Activated T-helper 1 cell treated with anti-CD3 and anti-CD28 coated beads, Interleukin-12 subunit alpha, Interleukin-12 subunit beta, Interleukin-2, Interleukin-4 antibody, amounts not matched to agents 30 ng/mL and 10 ng/mL and 1 ng/mL, durations not matched to agents 14 hours and 24 hours and 36 hours (primary cell): ENCODE measurements at regions not wholly inside any gene's neighbourhood (a gene's known extent, or its start where the extent isn't known, plus 50 kb on each side); places are given as distances from the start of the nearest gene placed in this dataset.
"Not testable (repeated sequence)": the region's sequence is repeated elsewhere in the genome, so short reads cannot be mapped to it uniquely, and the experiment has no call there.

ENCODE experiments used
- DNase-seq: peaks from one replicate; pipeline ENCODE4 v3.0.0; 2021; ENCODE audit warnings: low spot score
- H3K27ac Mint-ChIP-seq: one replicate; pipeline ENCODE4 v1.8.0; 2021; ENCODE audit warnings: mild to moderate bottlenecking, mixed read lengths
- H3K27me3 Mint-ChIP-seq: one replicate; pipeline ENCODE4 v1.8.0; 2022; ENCODE audit warnings: mild to moderate bottlenecking, moderate library complexity, mixed read lengths; ENCODE audit not compliant: insufficient read depth
- H3K36me3 Mint-ChIP-seq: one replicate; pipeline ENCODE4 v1.8.0; 2021; ENCODE audit warnings: low read depth, mixed read lengths
- H3K4me1 Mint-ChIP-seq: one replicate; pipeline ENCODE4 v1.8.0; 2021; ENCODE audit warnings: low read depth, mixed read lengths
- H3K4me3 Mint-ChIP-seq: one replicate; pipeline ENCODE4 v1.8.0; 2021; ENCODE audit warnings: mild to moderate bottlenecking, moderate library complexity, mixed read lengths
- H3K9me3 Mint-ChIP-seq: one replicate; pipeline ENCODE4 v1.8.0; 2021; ENCODE audit warnings: mixed read lengths
- intact Hi-C: fragments of 100-400 bp; cut with micrococcal nuclease; formaldehyde crosslinking; loops from one replicate; pipeline ENCODE4 v1.15.1; 2024

DNA sequence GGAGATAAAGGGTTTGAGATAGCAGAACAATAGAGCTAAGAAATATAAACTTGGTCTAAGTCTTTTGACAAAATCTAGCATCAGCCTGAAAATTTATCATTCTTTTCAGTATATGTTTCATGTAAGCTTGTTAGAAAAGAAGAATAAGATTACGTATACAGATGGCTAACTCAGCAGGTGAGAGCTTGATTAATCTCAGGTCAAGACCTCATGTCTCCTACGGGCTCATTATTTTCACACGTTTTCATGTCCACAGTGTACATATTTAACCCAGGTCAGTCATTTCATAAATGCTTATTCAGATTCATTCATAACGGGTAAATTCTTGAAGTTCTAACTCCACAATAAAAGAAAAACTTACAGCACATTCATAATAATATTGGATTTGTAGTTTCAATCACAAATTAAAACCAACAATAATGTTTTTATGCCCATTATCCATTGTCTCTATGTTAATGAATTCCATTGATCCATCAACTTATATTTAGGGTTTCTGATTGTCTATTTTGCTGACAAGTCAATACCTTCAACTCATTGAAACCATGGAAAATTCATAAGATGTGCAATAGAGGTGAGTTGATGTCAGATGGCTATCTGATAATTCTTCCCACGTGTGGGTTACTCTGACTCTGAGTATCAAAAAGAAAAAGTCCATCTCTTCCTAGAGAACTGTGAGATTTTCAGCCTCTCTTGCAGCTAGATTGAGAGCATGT, 102.6 kb downstream of the CASP12 start:
- H3K27ac Mint-ChIP-seq: no peak overlapping the region
- peaks cover 16% of the 10 kb centered on the region for H3K9me3 Mint-ChIP-seq
- no peak overlapping the region for H3K4me3 Mint-ChIP-seq
- DNase-seq: no peak
- no peaks in the 10 kb centered on the region for H3K27me3 Mint-ChIP-seq
- intact Hi-C loops: loop anchor here (5.0 kb wide), 1 partner anchor 183 kb away; no protein-coding TSS in a partner anchor
- peaks cover 35% of the 10 kb centered on the region for H3K4me1 Mint-ChIP-seq
- peaks cover 5% of the 10 kb centered on the region for H3K36me3 Mint-ChIP-seq

DNA sequence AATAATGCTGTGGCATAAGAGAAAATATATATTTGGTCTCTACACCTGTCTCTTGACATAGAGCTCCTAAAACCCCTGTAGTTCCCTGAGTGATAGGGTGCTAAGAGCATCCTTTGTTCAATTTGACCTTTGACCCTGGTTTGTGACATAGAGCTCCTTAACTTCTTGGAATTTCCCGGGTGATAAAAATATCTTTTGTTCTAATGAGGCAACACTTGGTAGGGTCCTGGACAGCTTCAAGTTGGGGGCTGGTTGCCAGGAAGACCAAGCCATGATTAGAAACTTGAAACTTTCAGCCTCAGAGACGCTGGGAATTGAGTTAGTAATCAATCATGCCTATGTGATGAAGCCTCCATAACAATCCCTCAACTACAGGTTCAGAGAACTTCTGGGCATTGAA, 105.4 kb downstream of the CASP12 start:
- Mint-ChIP-seq H3K4me1 (peaks cover 10% of the 10 kb centered on the region), H3K4me3 (no peak overlapping the region), H3K36me3 (peaks cover 2% of the 10 kb centered on the region), H3K9me3 (peaks cover 12% of the 10 kb centered on the region), H3K27me3 (no peaks in the 10 kb centered on the region), H3K27ac (no peak overlapping the region)
- no peak for DNase-seq
- intact Hi-C loops: no loop called here

DNA sequence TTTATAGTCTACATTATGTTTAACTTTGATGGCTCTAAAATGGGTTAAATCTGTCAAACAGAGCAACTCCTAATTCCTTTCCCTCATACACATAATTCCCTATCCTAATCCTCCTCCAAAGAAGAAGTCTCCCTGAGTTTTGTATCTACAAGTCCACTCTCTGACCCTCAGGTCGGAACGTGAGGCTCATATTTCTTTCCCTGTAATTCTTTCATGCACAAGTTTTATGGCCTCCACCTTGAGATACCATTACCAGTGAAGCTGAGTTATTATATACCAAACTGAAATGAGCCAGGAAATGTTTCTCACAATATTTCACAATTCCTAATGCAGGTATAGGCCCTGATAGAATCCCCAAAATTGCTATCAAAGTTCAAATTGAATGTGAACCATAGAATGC, 106.4 kb downstream of the CASP12 start:
- intact Hi-C loops: no loop called here

DNA sequence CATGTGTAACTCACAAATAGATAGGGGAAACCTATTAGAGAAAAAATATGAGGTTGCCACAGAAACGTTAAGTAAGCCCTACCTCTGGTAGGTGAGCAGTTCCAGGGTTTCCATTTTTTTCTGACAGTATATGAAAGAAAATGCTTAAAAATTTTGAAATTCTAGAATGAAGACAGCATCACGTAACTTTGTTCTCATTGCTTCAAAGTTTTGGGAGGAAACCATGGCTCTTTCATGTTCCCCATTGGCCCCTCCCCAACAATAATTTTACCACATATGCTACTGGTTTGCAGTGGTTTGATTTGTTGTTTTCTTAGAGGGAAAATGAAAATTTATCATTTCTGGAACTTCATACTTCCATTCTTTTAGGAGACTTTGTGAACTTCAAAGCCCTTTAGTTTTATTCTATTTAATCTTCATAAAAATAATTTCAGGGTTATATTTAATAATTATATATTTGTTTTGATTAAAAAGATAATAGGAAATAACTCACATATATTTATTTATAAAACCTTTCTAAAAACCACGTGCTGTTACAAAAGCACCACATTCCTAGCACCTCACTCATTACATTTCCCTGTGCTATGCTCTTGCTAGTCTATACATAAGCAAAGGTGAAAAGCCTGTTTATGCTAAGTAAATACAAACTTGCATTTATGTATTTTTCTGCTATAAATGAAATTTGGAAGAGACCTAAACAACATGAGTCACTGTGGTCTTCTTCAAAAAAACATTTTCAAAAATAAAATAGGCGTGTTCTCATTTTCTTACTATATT, 113.4 kb downstream of the CASP12 start:
- H3K4me3 Mint-ChIP-seq: no peak overlapping the region
- no peak overlapping the region for H3K27ac Mint-ChIP-seq
- intact Hi-C loops: no loop called here
- peaks cover 3% of the 10 kb centered on the region for H3K36me3 Mint-ChIP-seq
- H3K9me3 Mint-ChIP-seq: peaks cover 5% of the 10 kb centered on the region
- H3K27me3 Mint-ChIP-seq: no peaks in the 10 kb centered on the region
- DNase-seq: no peak
- no peaks in the 10 kb centered on the region for H3K4me1 Mint-ChIP-seq

More for the DNA sequence above, 106.4 kb downstream of the CASP12 start:
- H3K4me1 Mint-ChIP-seq: peaks cover under 1% of the 10 kb centered on the region
- no peaks in the 10 kb centered on the region for H3K36me3 Mint-ChIP-seq
- H3K9me3 Mint-ChIP-seq: peaks cover 6% of the 10 kb centered on the region
- H3K27ac Mint-ChIP-seq: no peak overlapping the region
- H3K27me3 Mint-ChIP-seq: no peaks in the 10 kb centered on the region
- no peak overlapping the region for H3K4me3 Mint-ChIP-seq
- no peak for DNase-seq

DNA sequence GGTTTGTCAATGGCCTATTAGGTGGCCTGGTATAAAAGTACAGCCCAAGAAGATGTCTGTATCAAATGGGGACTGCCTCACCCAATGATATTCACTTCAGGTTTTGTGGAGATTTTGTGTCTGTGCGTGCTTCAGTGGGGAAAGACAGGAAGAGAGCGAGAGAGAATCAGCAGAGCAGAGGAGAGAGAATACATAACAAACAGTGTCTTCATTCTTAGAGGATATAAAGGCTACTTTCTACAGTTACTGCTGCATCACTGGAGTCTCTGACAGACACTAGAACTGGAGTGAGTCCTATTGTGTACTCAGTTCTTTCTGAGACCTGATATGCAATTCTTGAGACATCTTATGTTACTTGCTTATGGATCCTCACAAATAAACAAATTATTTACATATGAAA, 115.0 kb downstream of the CASP12 start:
- no peak for DNase-seq
- intact Hi-C loops: no loop called here
- Mint-ChIP-seq H3K9me3 (peaks cover 5% of the 10 kb centered on the region), H3K4me1 (no peaks in the 10 kb centered on the region), H3K36me3 (peaks cover 3% of the 10 kb centered on the region), H3K27me3 (no peaks in the 10 kb centered on the region), H3K4me3 (no peak overlapping the region), H3K27ac (no peak overlapping the region)

DNA sequence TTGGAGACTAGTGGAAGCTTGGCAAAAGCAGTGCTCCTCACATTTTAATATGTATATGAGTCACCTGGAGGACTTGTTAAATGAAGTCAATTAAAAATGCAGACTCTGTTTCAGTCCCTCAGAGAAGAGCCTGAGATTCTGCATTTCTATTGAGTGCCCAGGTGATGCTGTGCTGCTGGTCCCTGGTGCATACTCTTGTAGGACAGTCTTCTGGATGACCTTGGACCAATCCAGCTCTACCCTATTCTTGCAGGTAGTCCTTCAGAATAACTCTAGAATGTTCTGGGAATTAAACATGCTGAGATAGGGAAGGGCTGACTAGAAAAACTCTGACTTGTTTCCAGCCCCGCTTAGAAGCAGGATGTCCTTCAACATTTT, 115.9 kb downstream of the CASP12 start:
- H3K9me3 Mint-ChIP-seq: peaks cover 5% of the 10 kb centered on the region
- no peak overlapping the region for H3K27ac Mint-ChIP-seq
- no peak overlapping the region for H3K4me3 Mint-ChIP-seq
- H3K27me3 Mint-ChIP-seq: no peaks in the 10 kb centered on the region
- no peak for DNase-seq
- intact Hi-C loops: no loop called here
- peaks cover 3% of the 10 kb centered on the region for H3K36me3 Mint-ChIP-seq
- no peaks in the 10 kb centered on the region for H3K4me1 Mint-ChIP-seq

DNA sequence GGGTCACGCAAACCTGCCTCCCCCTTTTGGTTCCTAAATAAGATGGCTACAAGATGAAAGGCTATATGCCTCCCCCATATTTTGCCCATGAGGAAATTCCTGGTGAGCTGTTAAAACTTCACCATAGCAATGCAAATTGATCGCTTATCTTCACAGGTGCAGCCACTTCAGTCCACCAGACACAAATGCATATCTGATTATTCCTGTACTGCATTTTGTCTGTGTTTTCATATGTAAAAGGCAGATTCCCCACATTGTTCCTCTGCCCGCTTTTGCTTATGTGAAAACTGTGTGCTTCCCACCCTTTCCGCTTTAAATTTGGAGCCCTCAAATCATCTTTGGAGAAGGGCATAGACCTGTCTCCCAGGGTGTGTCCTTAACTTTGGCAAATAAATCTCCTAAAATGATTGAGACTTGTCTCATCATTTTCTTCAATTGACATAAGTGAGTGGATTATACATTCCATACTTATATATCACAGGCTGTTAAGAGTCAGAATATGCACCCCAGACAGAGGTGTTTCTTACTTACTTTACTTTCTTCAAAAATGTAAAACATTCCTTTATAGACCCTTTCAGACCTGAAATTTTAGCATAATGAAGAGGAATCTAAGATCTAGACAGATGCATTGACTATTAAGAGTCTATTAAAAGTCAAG, 116.4 kb downstream of the CASP12 start:
- Mint-ChIP-seq H3K9me3 (peaks cover 5% of the 10 kb centered on the region), H3K27me3 (no peaks in the 10 kb centered on the region), H3K4me3 (no peak overlapping the region), H3K27ac (no peak overlapping the region), H3K4me1 (no peaks in the 10 kb centered on the region), H3K36me3 (peaks cover 3% of the 10 kb centered on the region)
- DNase-seq: no peak
- intact Hi-C loops: no loop called here

DNA sequence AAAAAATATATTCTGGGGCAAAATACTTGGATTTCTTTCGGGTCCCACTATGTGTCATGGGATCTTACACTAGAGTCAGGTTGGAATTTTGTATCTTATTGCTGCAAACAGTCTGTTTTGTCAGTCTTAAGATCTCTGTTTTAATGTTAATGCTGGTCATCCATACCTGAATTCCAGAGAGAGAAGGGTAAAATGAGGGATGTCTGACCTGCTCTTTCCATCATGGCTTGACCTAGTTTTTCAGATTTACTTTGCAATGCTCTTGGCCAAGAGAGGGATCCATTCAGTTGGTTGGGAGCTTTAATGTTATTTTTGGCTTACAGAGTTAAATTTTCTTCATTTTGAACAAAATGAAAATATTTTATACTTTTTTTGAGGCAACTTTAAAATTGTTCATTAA, 117.2 kb downstream of the CASP12 start:
- Mint-ChIP-seq H3K27ac (no peak overlapping the region), H3K4me1 (no peaks in the 10 kb centered on the region), H3K4me3 (no peak overlapping the region), H3K9me3 (peaks cover 5% of the 10 kb centered on the region), H3K27me3 (no peaks in the 10 kb centered on the region), H3K36me3 (peaks cover 3% of the 10 kb centered on the region)
- intact Hi-C loops: no loop called here
- DNase-seq: no peak

DNA sequence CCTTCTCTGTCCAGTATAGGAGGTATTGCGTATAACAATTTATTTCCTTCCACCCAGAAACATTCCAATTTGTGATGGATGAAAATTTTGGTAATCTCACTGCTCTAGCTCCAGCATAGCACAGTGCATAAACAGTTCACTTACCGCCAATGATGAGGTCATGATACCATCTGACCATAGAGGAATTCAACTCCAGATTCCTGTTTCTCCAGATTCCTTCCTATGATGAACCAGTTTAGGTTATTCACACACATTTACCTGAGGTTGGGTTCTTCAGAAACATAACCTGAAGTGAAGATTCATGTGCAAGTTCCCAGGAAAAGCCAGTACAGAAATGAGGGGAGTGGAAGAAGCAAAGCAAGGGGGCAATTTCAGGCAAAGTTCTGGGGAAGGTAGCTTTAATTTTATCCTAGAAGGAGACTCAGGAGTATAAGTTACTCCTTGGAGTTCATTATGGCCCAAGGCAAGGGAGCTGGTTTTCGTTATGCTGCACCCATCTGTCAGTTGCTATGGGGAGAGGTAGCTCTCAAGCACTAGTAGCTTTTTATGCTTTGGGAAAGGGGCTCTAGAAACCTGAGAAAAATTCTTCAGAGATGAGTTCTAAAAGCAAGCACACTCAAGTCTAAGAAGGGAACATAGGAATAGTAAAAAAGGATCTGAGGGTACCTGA, 121.6 kb downstream of the CASP12 start:
- DNase-seq: no peak
- Mint-ChIP-seq H3K27ac (no peak overlapping the region), H3K4me1 (peaks cover 15% of the 10 kb centered on the region), H3K36me3 (peaks cover 3% of the 10 kb centered on the region), H3K9me3 (peaks cover 5% of the 10 kb centered on the region), H3K4me3 (no peak overlapping the region), H3K27me3 (no peaks in the 10 kb centered on the region)
- intact Hi-C loops: no loop called here

DNA sequence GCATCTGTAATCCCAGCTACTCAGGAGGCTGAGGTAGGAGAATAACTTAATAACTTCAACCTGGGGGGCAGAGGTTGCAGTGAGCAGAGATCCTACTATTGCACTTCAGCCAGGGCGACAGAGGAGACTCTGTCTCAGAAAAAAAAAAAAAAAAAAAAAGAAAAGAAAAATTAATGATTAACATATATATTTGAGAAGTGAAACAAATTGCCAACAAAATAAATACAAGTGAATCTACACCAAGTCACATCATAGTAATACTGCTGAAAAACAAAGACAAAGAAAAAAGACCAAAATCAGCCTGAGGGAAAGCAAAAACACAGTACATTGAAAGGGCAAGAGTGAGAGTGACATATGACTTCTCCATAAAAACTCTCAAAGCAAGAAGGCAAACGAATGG, 123.7 kb downstream of the CASP12 start:
- intact Hi-C loops: no loop called here

DNA sequence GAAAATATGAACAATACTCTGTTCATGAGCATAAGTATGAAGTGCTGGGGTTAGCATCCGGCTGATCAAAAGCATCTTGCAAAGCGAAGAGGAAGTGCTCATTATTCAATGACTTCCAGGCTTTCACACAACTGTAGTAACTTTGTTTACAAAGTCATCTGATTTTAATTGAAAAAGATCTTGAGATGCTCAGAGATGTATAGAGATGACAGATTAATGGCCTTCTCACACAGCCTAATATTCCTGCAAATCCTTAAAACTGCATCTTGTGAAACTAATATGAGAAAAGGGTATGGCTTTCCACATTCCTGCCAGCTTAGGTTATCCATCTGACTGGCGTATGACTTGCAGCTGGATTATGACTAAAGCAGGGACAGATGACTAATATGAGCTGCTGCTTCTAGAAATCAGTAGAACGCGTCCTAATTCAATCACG, 125.4 kb downstream of the CASP12 start:
- Mint-ChIP-seq H3K36me3 (no peaks in the 10 kb centered on the region), H3K9me3 (peaks cover 3% of the 10 kb centered on the region), H3K27me3 (no peaks in the 10 kb centered on the region), H3K27ac (no peak overlapping the region), H3K4me1 (peaks cover 19% of the 10 kb centered on the region), H3K4me3 (no peak overlapping the region)
- intact Hi-C loops: no loop called here
- DNase-seq: no peak

More for the DNA sequence above, 123.7 kb downstream of the CASP12 start:
- Mint-ChIP-seq H3K4me3 (no peak overlapping the region), H3K9me3 (peaks cover 3% of the 10 kb centered on the region), H3K4me1 (peaks cover 19% of the 10 kb centered on the region), H3K36me3 (no peaks in the 10 kb centered on the region), H3K27ac (no peak overlapping the region), H3K27me3 (no peaks in the 10 kb centered on the region)
- DNase-seq: no peak

DNA sequence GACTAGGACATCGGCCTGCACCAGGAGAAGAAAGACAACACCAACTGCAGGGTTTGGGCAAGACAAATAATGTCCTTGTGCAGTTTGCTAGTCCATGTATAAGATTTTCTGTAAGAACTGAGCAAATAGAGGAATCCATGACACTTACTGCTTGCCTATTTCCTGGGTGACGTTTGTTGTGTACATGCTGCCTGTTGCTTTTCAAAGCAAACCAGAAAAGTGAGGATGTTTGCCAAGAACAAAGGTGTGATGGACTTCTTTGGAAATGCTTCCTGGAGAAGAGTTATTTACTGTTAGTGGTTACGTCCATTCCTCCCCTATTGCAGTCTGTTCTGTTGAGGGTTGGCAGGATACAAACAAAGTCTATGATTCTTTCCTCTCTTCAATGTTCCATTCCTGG, 126.5 kb downstream of the CASP12 start:
- Mint-ChIP-seq H3K36me3 (no peaks in the 10 kb centered on the region), H3K27me3 (no peaks in the 10 kb centered on the region), H3K9me3 (peaks cover 3% of the 10 kb centered on the region), H3K4me1 (peaks cover 19% of the 10 kb centered on the region), H3K27ac (no peak overlapping the region), H3K4me3 (no peak overlapping the region)
- intact Hi-C loops: no loop called here
- no peak for DNase-seq

DNA sequence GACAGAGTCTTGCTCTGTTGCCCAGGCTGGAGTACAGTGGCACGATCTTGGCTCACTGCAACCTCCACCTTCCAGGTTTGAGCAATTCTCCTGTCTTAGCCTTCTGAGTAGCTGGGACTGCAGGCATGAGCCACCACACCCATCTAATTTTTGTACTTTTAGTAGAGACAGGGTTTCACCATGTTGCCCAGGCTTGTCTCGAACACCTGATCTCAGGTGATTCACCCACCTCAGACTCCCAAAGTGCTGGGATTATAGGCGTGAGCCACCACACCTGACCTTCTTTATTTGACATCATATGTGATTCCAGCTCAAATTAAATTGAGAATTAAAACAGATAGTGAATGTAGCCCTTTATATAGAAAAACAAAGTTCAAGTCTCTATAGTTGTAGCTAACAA, 127.2 kb downstream of the CASP12 start:
- DNase-seq, intact Hi-C loops, H3K4me3 Mint-ChIP-seq, H3K36me3 Mint-ChIP-seq, H3K27me3 Mint-ChIP-seq, H3K9me3 Mint-ChIP-seq, H3K27ac Mint-ChIP-seq: not testable (repeated sequence)
- H3K4me1 Mint-ChIP-seq: peaks cover 19% of the 10 kb centered on the region
